ENCODE measurements at regions not wholly inside any gene's neighbourhood (a gene's known extent, or its start where the extent isn't known, plus 50 kb on each side); places are given as distances from the start of the nearest gene placed in this dataset.

DNA sequence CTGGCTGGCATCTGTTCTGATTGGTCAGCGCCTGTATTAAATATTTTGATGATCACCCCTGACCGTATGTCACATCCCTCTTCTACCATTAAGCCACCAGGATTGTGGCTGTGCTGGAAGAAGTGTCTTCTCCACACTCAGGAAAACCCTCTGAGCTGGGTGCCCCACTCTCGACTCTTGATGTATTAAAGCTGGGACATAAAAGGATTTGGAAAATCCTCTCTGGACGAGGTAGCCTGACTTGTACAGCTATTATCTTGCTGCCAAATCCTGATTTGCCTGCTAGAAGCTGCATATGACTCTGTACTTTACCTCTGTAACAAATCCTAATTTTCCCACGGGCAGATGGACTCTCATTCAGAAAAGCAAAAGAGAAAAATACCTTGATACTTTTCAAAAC is 161.0 kb downstream of the SLC28A3 start:
- DNase-seq, result no peak

DNA sequence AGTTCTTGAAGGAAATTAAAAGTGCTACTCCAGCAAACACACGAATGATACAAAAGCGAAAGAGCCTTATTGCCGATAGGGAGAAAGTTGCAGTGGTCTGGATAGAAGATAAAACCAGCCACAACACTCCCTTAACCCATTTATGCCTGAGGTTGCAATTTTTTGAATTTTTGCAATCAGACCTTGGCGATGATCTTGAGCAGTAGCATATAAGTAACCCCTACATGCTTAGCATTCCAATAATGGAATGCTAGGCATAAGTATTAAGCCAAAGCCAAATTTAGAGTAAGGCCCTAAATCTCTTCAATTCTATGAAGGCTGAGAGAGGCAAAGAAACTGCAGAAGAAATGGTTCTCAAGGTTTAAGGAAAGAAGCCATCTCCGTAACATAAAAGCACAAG is 153.5 kb downstream of the SLC28A3 start:
- peak; percentile 34 for DNase-seq

DNA sequence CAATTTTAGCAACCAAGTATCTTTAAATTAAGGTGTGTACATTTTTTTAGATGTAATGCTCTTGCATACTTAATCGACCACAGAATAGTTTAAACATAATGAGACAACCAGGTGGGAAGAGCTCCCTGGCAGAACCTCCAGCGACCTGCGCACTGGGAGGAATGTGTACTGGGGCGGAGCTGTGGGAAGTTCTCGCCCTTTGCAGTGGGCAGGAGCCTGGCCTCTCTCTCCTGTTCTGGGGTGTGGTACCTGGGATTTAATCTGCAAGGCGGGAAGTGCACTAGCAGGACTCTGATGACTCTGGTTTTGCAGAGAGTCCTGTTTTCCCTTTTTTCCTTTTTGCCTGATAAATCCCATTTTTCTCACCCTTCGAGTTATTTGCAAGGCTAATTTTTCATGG is 150.7 kb downstream of the SLC28A3 start:
- no peak for DNase-seq

DNA sequence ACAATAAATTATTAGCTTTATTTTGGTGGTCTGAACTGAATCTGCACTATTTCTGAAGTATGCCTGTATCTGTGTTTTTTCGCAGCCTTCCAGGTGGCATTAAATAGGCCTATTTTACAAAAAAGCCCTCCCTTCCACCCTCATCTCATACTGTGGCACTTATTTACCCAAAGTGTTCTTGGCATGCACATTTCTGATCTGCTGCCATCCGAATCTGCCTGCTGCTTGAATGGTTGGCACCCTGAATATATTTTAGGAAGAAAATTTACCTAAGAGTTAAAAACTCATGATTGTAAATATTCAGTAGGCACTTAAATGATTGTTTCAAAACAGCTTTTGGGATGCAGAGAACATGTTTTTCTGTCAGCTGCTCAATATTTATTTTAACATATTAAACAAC is 150.1 kb downstream of the SLC28A3 start:
- no peak for DNase-seq

DNA sequence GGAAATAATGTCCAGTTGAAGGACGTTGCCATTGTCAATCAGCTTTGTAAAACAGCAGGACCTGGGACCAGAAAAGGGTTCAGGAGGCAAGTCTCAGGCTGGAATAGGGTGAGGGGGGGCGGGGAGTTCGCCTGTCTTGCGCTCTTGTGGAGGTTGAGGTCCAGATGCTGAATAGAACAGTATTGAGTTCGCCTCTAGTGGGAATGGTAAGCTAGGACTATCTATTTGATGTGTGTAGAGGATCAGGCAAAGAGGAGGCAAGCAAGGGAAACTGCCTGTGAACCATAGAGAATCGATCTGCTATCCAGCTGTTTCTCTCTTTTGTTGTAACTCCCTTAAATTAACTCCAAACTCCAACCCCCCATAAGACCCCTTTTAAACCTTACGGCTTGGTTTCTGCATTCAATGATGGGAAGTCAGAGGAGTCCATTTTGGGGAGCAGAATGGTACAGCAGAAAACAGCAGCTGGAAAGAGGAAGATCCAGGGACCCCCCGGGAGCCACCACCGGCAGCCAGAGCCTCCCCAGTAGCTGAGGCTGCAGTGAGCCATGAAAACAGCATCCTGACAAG is 133.7 kb downstream of the SLC28A3 start:
- no peak for DNase-seq

DNA sequence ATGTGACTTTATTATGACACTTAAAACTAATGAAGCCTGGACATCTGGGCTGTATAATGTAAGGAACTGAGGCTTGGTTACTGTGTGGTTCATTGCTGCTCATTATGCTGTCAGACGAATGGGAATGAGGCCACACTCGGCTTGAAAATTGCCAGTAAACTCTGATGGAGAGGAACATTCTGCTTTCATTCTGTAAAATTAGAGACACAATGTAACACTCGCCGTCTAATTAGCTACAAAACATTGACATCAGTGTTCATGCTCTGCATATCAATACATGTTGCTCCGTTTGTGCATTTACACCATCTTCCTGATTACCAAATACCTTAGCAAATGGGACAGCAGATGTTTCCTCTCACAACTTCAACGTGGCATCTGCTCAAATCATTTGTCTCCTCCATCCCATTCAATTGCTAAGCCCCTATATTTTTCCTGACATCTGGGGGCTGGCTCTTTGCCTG is 133.0 kb downstream of the SLC28A3 start:
- no peak for DNase-seq

DNA sequence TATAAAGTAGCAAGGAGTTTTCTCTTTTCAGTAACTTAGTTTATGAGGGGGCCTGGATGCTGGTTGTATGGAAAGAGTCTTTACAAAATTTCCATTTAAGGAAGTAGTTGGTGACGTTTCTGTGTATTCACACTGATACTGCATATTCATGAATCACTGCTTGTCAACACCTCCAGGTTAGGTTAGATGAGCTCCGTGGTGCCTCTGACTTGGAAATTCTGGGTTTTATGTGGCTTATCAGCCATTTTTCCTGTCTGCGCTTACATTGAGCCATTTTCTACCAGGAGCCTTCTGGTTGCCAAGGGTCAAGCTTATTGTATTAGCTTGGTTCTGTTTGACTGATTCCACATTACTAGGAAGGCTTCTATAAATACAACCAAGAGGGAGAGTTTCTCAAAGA is 128.3 kb downstream of the SLC28A3 start:
- DNase-seq, result peak; percentile 12

DNA sequence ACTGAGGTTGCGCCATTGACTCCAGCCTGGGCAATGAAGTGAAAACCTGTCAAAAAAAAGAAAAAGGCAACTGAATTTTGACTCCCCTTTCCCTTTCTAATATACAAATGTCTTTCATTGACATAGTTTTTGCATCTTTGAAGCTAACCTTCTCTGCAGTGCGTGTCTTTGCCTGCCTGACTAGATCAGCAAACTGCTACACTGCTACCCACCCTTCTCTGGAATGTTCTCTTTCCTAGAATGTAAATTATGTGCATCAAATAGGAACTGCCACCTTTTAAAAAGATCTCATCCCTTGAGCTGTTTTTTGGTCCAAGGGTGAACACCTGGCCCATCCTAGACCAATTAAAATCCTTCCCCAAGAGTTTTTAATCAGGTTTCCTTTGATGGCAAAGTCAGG is 127.6 kb downstream of the SLC28A3 start:
- DNase-seq, result no peak

DNA sequence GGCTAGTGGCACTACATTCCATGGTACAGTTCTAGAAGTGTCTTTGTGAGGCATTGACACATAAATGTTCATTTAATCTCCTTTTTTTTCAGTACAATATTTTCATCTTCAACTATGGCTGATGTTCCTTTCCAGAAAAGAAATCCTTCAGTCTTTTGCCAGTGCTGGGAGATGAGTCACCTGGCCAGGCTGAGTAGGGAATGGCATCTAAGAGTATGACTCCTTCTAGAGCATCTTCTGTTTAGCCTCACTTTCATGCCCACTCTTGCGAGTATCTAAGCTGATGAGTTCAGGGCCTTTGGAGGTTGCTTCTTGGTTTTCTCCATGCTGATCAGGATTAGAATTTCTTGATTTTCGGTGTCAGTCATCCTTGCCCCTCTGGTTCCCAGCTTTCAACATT is 124.4 kb downstream of the SLC28A3 start:
- peak; percentile 20 for DNase-seq

DNA sequence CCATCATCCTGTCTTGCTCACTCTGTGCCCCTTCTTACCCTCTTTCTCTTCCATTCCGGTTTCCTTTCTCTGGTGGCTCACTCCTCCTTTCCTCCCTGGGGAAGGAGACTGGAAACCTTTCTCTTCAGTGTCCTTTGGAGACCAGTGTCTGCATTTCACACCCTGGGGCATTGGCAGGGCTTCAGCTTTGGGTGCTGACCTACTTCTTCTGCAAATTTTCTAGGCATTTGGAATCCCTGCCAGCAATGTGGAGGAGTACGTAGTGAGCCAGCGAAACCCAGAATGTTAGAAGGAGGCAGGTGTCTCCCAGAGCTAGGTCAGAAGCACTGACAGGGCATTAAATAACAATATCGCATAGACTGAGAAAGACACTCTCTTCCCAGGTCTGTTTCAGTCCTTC is 122.2 kb downstream of the SLC28A3 start:
- no peak for DNase-seq

DNA sequence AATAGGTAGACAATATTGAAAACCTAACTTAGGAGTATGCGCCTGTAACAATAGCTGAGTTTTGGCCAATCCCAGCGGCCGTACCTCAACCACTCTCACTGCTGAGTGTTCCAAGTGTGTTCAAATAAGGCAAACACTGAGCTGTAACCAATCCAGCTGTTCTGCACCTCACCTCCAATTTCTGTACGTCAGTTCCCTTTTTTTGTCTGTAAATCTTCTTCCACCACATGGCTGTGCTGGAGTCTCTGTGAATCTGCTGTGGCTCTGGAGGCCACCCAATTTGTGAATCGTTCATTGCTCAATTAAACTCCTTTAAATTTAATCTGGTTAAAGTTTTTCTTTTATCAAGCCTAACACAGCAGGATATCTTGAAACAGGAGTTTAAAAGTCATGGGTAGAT is 116.3 kb downstream of the SLC28A3 start:
- no peak for DNase-seq
